ENCODE measurements at regions not wholly inside any gene's neighbourhood (a gene's known extent, or its start where the extent isn't known, plus 50 kb on each side); places are given as distances from the start of the nearest gene placed in this dataset.

- Mint-ChIP-seq H3K27ac (no peak overlapping the region), H3K4me3 (no peak overlapping the region), H3K36me3 (ENCODE audit: low read depth) (no peaks in the 10 kb centered on the region), H3K4me1 (ENCODE audit: low read depth) (no peaks in the 10 kb centered on the region), H3K27me3 (ENCODE audit: insufficient read depth) (no peaks in the 10 kb centered on the region), H3K9me3 (peaks cover 25% of the 10 kb centered on the region)
- DNase-seq (ENCODE audit: low spot score): no peak
- intact Hi-C loops (cut with micrococcal nuclease): no loop called here
Measured at GRCh38 chr10:56728349-56728748, 367.3 kb upstream of the ZWINT start.

- intact Hi-C loops (cut with micrococcal nuclease): no loop called here
- H3K27ac Mint-ChIP-seq: no peak overlapping the region
- no peak for DNase-seq (ENCODE audit: low spot score)
- peaks cover 6% of the 10 kb centered on the region for H3K9me3 Mint-ChIP-seq
- H3K4me1 Mint-ChIP-seq (ENCODE audit: low read depth): no peaks in the 10 kb centered on the region
- H3K36me3 Mint-ChIP-seq (ENCODE audit: low read depth): no peaks in the 10 kb centered on the region
- no peak overlapping the region for H3K4me3 Mint-ChIP-seq
- no peaks in the 10 kb centered on the region for H3K27me3 Mint-ChIP-seq (ENCODE audit: insufficient read depth)
Measured at GRCh38 chr10:56722912-56723311, 361.9 kb upstream of the ZWINT start.

- Mint-ChIP-seq H3K4me1 (ENCODE audit: low read depth) (no peaks in the 10 kb centered on the region), H3K36me3 (ENCODE audit: low read depth) (no peaks in the 10 kb centered on the region), H3K27ac (no peak overlapping the region), H3K9me3 (peaks cover 6% of the 10 kb centered on the region), H3K27me3 (ENCODE audit: insufficient read depth) (no peaks in the 10 kb centered on the region), H3K4me3 (no peak overlapping the region)
- intact Hi-C loops (cut with micrococcal nuclease): no loop called here
- DNase-seq (ENCODE audit: low spot score): no peak
Measured at GRCh38 chr10:56715262-56715661, 354.2 kb upstream of the ZWINT start.

- Mint-ChIP-seq H3K9me3 (no peaks in the 10 kb centered on the region), H3K27ac (no peak overlapping the region), H3K4me3 (no peak overlapping the region), H3K4me1 (ENCODE audit: low read depth) (no peaks in the 10 kb centered on the region), H3K36me3 (ENCODE audit: low read depth) (no peaks in the 10 kb centered on the region), H3K27me3 (ENCODE audit: insufficient read depth) (no peaks in the 10 kb centered on the region)
- intact Hi-C loops (cut with micrococcal nuclease): no loop called here
- no peak for DNase-seq (ENCODE audit: low spot score)
Measured at GRCh38 chr10:56698506-56698905, 337.4 kb upstream of the ZWINT start.

- Mint-ChIP-seq H3K27ac (no peak overlapping the region), H3K4me1 (ENCODE audit: low read depth) (no peaks in the 10 kb centered on the region), H3K36me3 (ENCODE audit: low read depth) (no peaks in the 10 kb centered on the region), H3K9me3 (peaks cover 15% of the 10 kb centered on the region), H3K27me3 (ENCODE audit: insufficient read depth) (no peaks in the 10 kb centered on the region), H3K4me3 (no peak overlapping the region)
- intact Hi-C loops (cut with micrococcal nuclease): no loop called here
- DNase-seq (ENCODE audit: low spot score): no peak
Measured at GRCh38 chr10:56679578-56679977, 318.5 kb upstream of the ZWINT start.

- Mint-ChIP-seq H3K4me1 (ENCODE audit: low read depth) (no peaks in the 10 kb centered on the region), H3K9me3 (peaks cover 11% of the 10 kb centered on the region), H3K4me3 (no peak overlapping the region), H3K36me3 (ENCODE audit: low read depth) (no peaks in the 10 kb centered on the region), H3K27me3 (ENCODE audit: insufficient read depth) (no peaks in the 10 kb centered on the region), H3K27ac (no peak overlapping the region)
- intact Hi-C loops (cut with micrococcal nuclease): no loop called here
- no peak for DNase-seq (ENCODE audit: low spot score)
Measured at GRCh38 chr10:56662765-56663447, 301.8 kb upstream of the ZWINT start.

GRCh38 chr10:56653289-56653688 is 292.2 kb upstream of the ZWINT start:
- H3K4me1 Mint-ChIP-seq (ENCODE audit: low read depth): no peaks in the 10 kb centered on the region
- H3K9me3 Mint-ChIP-seq: peaks cover 6% of the 10 kb centered on the region
- no peaks in the 10 kb centered on the region for H3K36me3 Mint-ChIP-seq (ENCODE audit: low read depth)
- intact Hi-C loops (cut with micrococcal nuclease): no loop called here
- H3K27ac Mint-ChIP-seq: no peak overlapping the region
- no peaks in the 10 kb centered on the region for H3K27me3 Mint-ChIP-seq (ENCODE audit: insufficient read depth)
- DNase-seq (ENCODE audit: low spot score): no peak
- H3K4me3 Mint-ChIP-seq: no peak overlapping the region

- Mint-ChIP-seq H3K36me3 (ENCODE audit: low read depth) (no peaks in the 10 kb centered on the region), H3K9me3 (peaks cover 26% of the 10 kb centered on the region), H3K4me1 (ENCODE audit: low read depth) (no peaks in the 10 kb centered on the region), H3K27ac (no peak overlapping the region), H3K4me3 (no peak overlapping the region), H3K27me3 (ENCODE audit: insufficient read depth) (no peaks in the 10 kb centered on the region)
- intact Hi-C loops (cut with micrococcal nuclease): no loop called here
- DNase-seq (ENCODE audit: low spot score): no peak
Measured at GRCh38 chr10:56646329-56647111, 285.5 kb upstream of the ZWINT start.

- no peak for DNase-seq (ENCODE audit: low spot score)
- intact Hi-C loops (cut with micrococcal nuclease): no loop called here
- Mint-ChIP-seq H3K4me1 (ENCODE audit: low read depth) (no peaks in the 10 kb centered on the region), H3K4me3 (no peak overlapping the region), H3K36me3 (ENCODE audit: low read depth) (no peaks in the 10 kb centered on the region), H3K27me3 (ENCODE audit: insufficient read depth) (no peaks in the 10 kb centered on the region), H3K27ac (no peak overlapping the region), H3K9me3 (peaks cover 8% of the 10 kb centered on the region)
Measured at GRCh38 chr10:56633876-56634452, 272.9 kb upstream of the ZWINT start.

- Mint-ChIP-seq H3K27me3 (ENCODE audit: insufficient read depth) (no peaks in the 10 kb centered on the region), H3K4me3 (no peak overlapping the region), H3K9me3 (peaks cover 8% of the 10 kb centered on the region), H3K27ac (no peak overlapping the region), H3K4me1 (ENCODE audit: low read depth) (no peaks in the 10 kb centered on the region), H3K36me3 (ENCODE audit: low read depth) (no peaks in the 10 kb centered on the region)
- no peak for DNase-seq (ENCODE audit: low spot score)
- intact Hi-C loops (cut with micrococcal nuclease): no loop called here
Measured at GRCh38 chr10:56632537-56632936, 271.5 kb upstream of the ZWINT start.

GRCh38 chr10:56624082-56624481 is 263.0 kb upstream of the ZWINT start:
- no peak for DNase-seq (ENCODE audit: low spot score)
- H3K27ac Mint-ChIP-seq: no peak overlapping the region
- no peaks in the 10 kb centered on the region for H3K27me3 Mint-ChIP-seq (ENCODE audit: insufficient read depth)
- H3K9me3 Mint-ChIP-seq: peaks cover 5% of the 10 kb centered on the region
- H3K36me3 Mint-ChIP-seq (ENCODE audit: low read depth): no peaks in the 10 kb centered on the region
- H3K4me3 Mint-ChIP-seq: no peak overlapping the region
- peaks cover 6% of the 10 kb centered on the region for H3K4me1 Mint-ChIP-seq (ENCODE audit: low read depth)
- intact Hi-C loops (cut with micrococcal nuclease): no loop called here

- H3K27ac Mint-ChIP-seq: no peak overlapping the region
- intact Hi-C loops (cut with micrococcal nuclease): no loop called here
- no peaks in the 10 kb centered on the region for H3K36me3 Mint-ChIP-seq (ENCODE audit: low read depth)
- no peaks in the 10 kb centered on the region for H3K27me3 Mint-ChIP-seq (ENCODE audit: insufficient read depth)
- peaks cover 6% of the 10 kb centered on the region for H3K4me1 Mint-ChIP-seq (ENCODE audit: low read depth)
- H3K4me3 Mint-ChIP-seq: no peak overlapping the region
- H3K9me3 Mint-ChIP-seq: peaks cover 11% of the 10 kb centered on the region
- DNase-seq (ENCODE audit: low spot score): no peak
Measured at GRCh38 chr10:56623064-56623463, 262.0 kb upstream of the ZWINT start.

- intact Hi-C loops (cut with micrococcal nuclease): no loop called here
- no peak overlapping the region for H3K4me3 Mint-ChIP-seq
Measured at GRCh38 chr10:56622335-56622973, 261.4 kb upstream of the ZWINT start.

More at GRCh38 chr10:56622335-56622973, 261.4 kb upstream of the ZWINT start:
- Mint-ChIP-seq H3K27me3 (ENCODE audit: insufficient read depth) (no peaks in the 10 kb centered on the region), H3K9me3 (peaks cover 11% of the 10 kb centered on the region), H3K4me1 (ENCODE audit: low read depth) (peaks cover 6% of the 10 kb centered on the region), H3K27ac (no peak overlapping the region), H3K36me3 (ENCODE audit: low read depth) (no peaks in the 10 kb centered on the region)
- no peak for DNase-seq (ENCODE audit: low spot score)
